H1 (cell line): ENCODE measurements at regions not wholly inside any gene's neighbourhood (a gene's known extent, or its start where the extent isn't known, plus 50 kb on each side); places are given as distances from the start of the nearest gene placed in this dataset.

ENCODE experiments used
- CTCF ChIA-PET: fragments of 300-600 bp; sonication (Branson Sonifier 250); formaldehyde crosslinking; loops from one replicate; lab custom pipeline; 2021; ENCODE audit not compliant: partially characterized antibody; lab: Charles Lee
- POLR2A ChIA-PET: fragments of 300-600 bp; sonication (Branson Sonifier 250); formaldehyde crosslinking; loops from one replicate; lab custom pipeline; 2021; ENCODE audit warnings: inconsistent platforms; ENCODE audit not compliant: partially characterized antibody; lab: Charles Lee
- DNase-seq, 2 experiments: peaks; one replicate each; pipeline versions ENCODE4 v3.0.0 to v3.0.0-alpha.2; 2010 to 2022; ENCODE audit warnings: low spot score in 2 of 2, low read depth in 1 of 2, mixed read lengths in 1 of 2
- FAIRE-seq: peaks from 2 replicates; lab custom pipeline; 2011; peaks lifted over from hg19 to GRCh38; lab: Jason Lieb, UNC
- H2AFZ ChIP-seq: 2 replicates; pipeline ENCODE4 v1.8.1; 2012; ENCODE audit warnings: low read length, inconsistent platforms
- H2AK5ac ChIP-seq: 2 replicates; pipeline ENCODE4 v1.6.1; 2013; ENCODE audit warnings: low read depth, low read length
- H2BK120ac ChIP-seq: replicated peaks from 2 replicates; pipeline ENCODE3; 2013; ENCODE audit warnings: low read depth, low read length, inconsistent platforms
- H2BK12ac ChIP-seq: 2 replicates; pipeline ENCODE4 v1.6.1; 2013; ENCODE audit warnings: low read depth, low read length
- H2BK15ac ChIP-seq: 2 replicates; pipeline ENCODE4 v1.6.1; 2013; ENCODE audit warnings: low read length
- H2BK20ac ChIP-seq: 2 replicates; pipeline ENCODE4 v1.6.1; 2013; ENCODE audit warnings: low read length
- H2BK5ac ChIP-seq: 2 replicates; pipeline ENCODE4 v1.6.1; 2013; ENCODE audit warnings: low read depth, low read length
- H3K14ac ChIP-seq: 2 replicates; pipeline ENCODE4 v1.6.1; 2013; ENCODE audit warnings: inconsistent platforms; ENCODE audit not compliant: insufficient read length
- H3K18ac ChIP-seq: 2 replicates; pipeline ENCODE4 v1.6.1; 2013; ENCODE audit warnings: low read length; ENCODE audit errors: extremely low read depth
- H3K23ac ChIP-seq: 2 replicates; pipeline ENCODE4 v1.6.1; 2013; ENCODE audit warnings: inconsistent platforms; ENCODE audit not compliant: insufficient read length
- H3K23me2 ChIP-seq: 2 replicates; pipeline ENCODE4 v1.6.1; 2013; ENCODE audit warnings: low read depth, low read length
- H3K27ac ChIP-seq: 2 replicates; pipeline ENCODE4 v1.6.1; 2011; ENCODE audit warnings: low read depth, low read length, inconsistent platforms
- H3K27me3 ChIP-seq, 4 experiments: replicated peaks in 1 of 4; 1 replicate in 1 of 4; 2 replicates in 3 of 4; pipeline versions ENCODE4 v1.6.1 to v1.8.1; 2011 to 2013; ENCODE audit warnings: low read length in 3 of 4, mild to moderate bottlenecking in 3 of 4, inconsistent platforms in 2 of 4, mixed read lengths in 2 of 4, moderate library complexity in 1 of 4; ENCODE audit not compliant: control insufficient read depth in 3 of 4, insufficient read depth in 3 of 4; ENCODE audit errors: extremely low read depth in 1 of 4
- H3K36me3 ChIP-seq, 4 experiments: 2 replicates each; pipeline versions ENCODE4 v1.6.1 to v1.8.1; 2011 to 2013; ENCODE audit warnings: mild to moderate bottlenecking in 4 of 4, low read length in 3 of 4, moderate library complexity in 2 of 4, control low read depth in 1 of 4, inconsistent platforms in 1 of 4; ENCODE audit not compliant: insufficient read depth in 4 of 4, control insufficient read depth in 2 of 4
- H3K4ac ChIP-seq: replicated peaks from 2 replicates; pipeline ENCODE3; 2013; ENCODE audit warnings: low read length, low read depth, mixed read lengths, inconsistent platforms; ENCODE audit not compliant: insufficient read length
- H3K4me1 ChIP-seq, 4 experiments: replicated peaks in 1 of 4; 1 replicate in 1 of 4; 2 replicates in 3 of 4; pipeline versions ENCODE4 v1.6.1 to v1.8.1; 2011 to 2013; ENCODE audit warnings: low read length in 3 of 4, inconsistent platforms in 2 of 4, mixed read lengths in 1 of 4; ENCODE audit not compliant: insufficient read depth in 4 of 4, control insufficient read depth in 3 of 4
- H3K4me2 ChIP-seq, 2 experiments: 2 replicates each; pipeline versions ENCODE4 v1.6.1 to v1.8.1; 2011 to 2013; ENCODE audit warnings: low read depth in 2 of 2, low read length in 2 of 2, control low read depth in 1 of 2, inconsistent platforms in 1 of 2, mild to moderate bottlenecking in 1 of 2; ENCODE audit not compliant: insufficient read depth in 1 of 2
- H3K4me3 ChIP-seq, 4 experiments: fragments of 200-600, 300-600 bp in 1 of 4; sonication (generic), shearing (Covaris generic), sonication (Bioruptor Twin) in 1 of 4; 2 replicates each; pipeline versions ENCODE4 v1.5.1 to v1.8.1; 2011 to 2016; ENCODE audit warnings: low read length in 4 of 4, low read depth in 3 of 4, control low read depth in 2 of 4, inconsistent platforms in 2 of 4, mild to moderate bottlenecking in 2 of 4, mixed read lengths in 1 of 4, moderate library complexity in 1 of 4; ENCODE audit not compliant: insufficient read depth in 2 of 4; ENCODE audit errors: extremely low read depth in 1 of 4
- H3K56ac ChIP-seq: replicated peaks from 2 replicates; pipeline ENCODE3; 2013; ENCODE audit warnings: low read depth, mild to moderate bottlenecking, mixed read lengths, low read length, inconsistent platforms; ENCODE audit not compliant: insufficient read length
- H3K79me1 ChIP-seq: 2 replicates; pipeline ENCODE4 v1.6.1; 2013; ENCODE audit warnings: low read depth, low read length, control low read depth
- H3K79me2 ChIP-seq, 2 experiments: 2 replicates each; pipeline versions ENCODE4 v1.6.1 to v1.8.1; 2012 to 2013; ENCODE audit warnings: low read length in 2 of 2, mild to moderate bottlenecking in 2 of 2, inconsistent platforms in 1 of 2; ENCODE audit not compliant: insufficient read depth in 2 of 2, control insufficient read depth in 1 of 2
- H3K9ac ChIP-seq, 4 experiments: replicated peaks in 1 of 4; 1 replicate in 1 of 4; 2 replicates in 3 of 4; pipeline versions ENCODE4 v1.6.1 to v1.8.1; 2011 to 2013; ENCODE audit warnings: low read depth in 3 of 4, low read length in 3 of 4, control low read depth in 2 of 4, mild to moderate bottlenecking in 2 of 4, moderate library complexity in 2 of 4, inconsistent platforms in 1 of 4; ENCODE audit errors: extremely low read depth in 1 of 4
- H3K9me3 ChIP-seq, 2 experiments: 2 replicates each; pipeline versions ENCODE4 v1.6.1 to v1.8.1; 2012 to 2013; ENCODE audit warnings: mild to moderate bottlenecking in 2 of 2, moderate library complexity in 2 of 2, control low read depth in 1 of 2, inconsistent platforms in 1 of 2, low read depth in 1 of 2, low read length in 1 of 2, mixed read lengths in 1 of 2; ENCODE audit not compliant: insufficient read depth in 2 of 2
- H4K20me1 ChIP-seq, 2 experiments: replicated peaks in 1 of 2; 2 replicates each; pipeline versions ENCODE3 to v1.8.1; 2011 to 2013; ENCODE audit warnings: inconsistent platforms in 2 of 2, low read length in 2 of 2, mild to moderate bottlenecking in 1 of 2; ENCODE audit not compliant: insufficient read depth in 2 of 2, control insufficient read depth in 1 of 2
- H4K5ac ChIP-seq: 2 replicates; pipeline ENCODE4 v1.6.1; 2013; ENCODE audit warnings: low read length, low read depth, mixed read lengths, inconsistent platforms; ENCODE audit not compliant: insufficient read length
- H4K8ac ChIP-seq: 2 replicates; pipeline ENCODE4 v1.8.0; 2013; ENCODE audit warnings: mild to moderate bottlenecking, moderate library complexity, low read length, inconsistent platforms; ENCODE audit not compliant: insufficient read depth; ENCODE audit errors: extremely low read depth
- H4K91ac ChIP-seq: replicated peaks from 2 replicates; pipeline ENCODE3; 2013; ENCODE audit warnings: low read length, mixed read lengths, inconsistent platforms; ENCODE audit not compliant: insufficient read length
- ASH2L ChIP-seq: fragments of 200-600, 300-600 bp; sonication (generic); IDR thresholded peaks from one replicate; pipeline ENCODE4 v1.7.1; 2017; ENCODE audit warnings: low read length
- CHD2 ChIP-seq: IDR thresholded peaks from 2 replicates; pipeline ENCODE4 v1.6.1; 2012; ENCODE audit warnings: low read length, improper control_type of control experiment
- RAD21 ChIP-seq, 2 experiments: IDR thresholded peaks in 1 of 2; conservative IDR thresholded peaks in 1 of 2; 2 replicates each; pipeline ENCODE4 v1.6.1; 2011; ENCODE audit warnings: low read depth in 2 of 2, low read length in 2 of 2, improper control_type of control experiment in 1 of 2, inconsistent platforms in 1 of 2, mild to moderate bottlenecking in 1 of 2, moderate library complexity in 1 of 2
- SP1 ChIP-seq: IDR thresholded peaks from 2 replicates; pipeline ENCODE4 v1.6.1; 2011; ENCODE audit warnings: low read depth, low read length
- SRF ChIP-seq: IDR thresholded peaks from 2 replicates; pipeline ENCODE4 v1.6.1; 2011; ENCODE audit warnings: mild to moderate bottlenecking, low read depth, low read length, moderate library complexity
- TBP ChIP-seq: IDR thresholded peaks from 2 replicates; pipeline ENCODE4 v1.6.1; 2011; ENCODE audit warnings: low read depth, low read length, improper control_type of control experiment
- WGBS, 2 experiments: shearing (Covaris generic) in 1 of 2; methylation state at CpG; one replicate each; pipeline versions ENCODE4 v1.1.6 to v1.1.7; 2013 to 2015; ENCODE audit warnings: low lambda C conversion rate in 2 of 2, mixed read lengths in 2 of 2, inconsistent platforms in 1 of 2, low coverage in 1 of 2, missing lambda C conversion rate in 1 of 2; ENCODE audit not compliant: insufficient replicate concordance in 2 of 2, insufficient coverage in 1 of 2, insufficient read length in 1 of 2; ENCODE audit errors: extremely low coverage in 1 of 2, missing lambda C conversion rate in 1 of 2; 5-methylcytosine and 5-hydroxymethylcytosine counted together

DNA sequence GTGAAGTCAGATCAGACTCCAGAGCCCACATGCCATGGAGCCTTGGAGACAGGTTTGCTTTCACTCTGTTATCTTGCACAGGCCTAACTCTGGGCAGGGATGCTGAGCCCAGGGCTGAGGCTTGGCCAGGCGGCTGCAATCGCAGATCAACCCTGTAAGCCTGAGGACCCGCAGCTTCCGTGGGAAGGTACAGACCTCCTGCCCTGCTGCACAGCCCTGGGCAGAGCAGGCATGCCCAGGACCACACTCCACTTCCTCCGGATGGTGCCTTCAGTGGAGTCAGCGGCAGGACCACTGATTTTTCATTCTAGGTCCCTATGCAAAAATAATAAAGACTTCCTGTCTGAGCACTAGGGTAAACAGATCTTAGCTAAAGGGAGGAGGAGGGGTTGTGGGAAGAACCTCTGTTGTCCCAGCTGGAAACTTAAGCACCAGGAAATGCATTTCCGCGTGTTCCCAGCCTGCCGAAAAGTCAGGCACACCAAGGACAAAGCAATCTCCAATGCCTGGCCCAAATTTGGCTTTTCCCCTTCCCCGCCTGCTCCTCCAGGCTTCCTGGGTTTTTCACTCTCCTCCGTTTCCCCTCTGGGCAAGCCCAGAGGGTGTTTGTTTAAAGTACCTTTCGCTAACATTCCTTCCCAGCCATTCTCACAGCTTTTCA, 87.3 kb downstream of the KCTD15 start:
- Histone ChIP-seq H2BK120ac (peak overlapping the region; percentile 55), H3K23me2 (0 out of 2 replicates have a peak, but pooled peaks cover 2% of the 10 kb centered on the region), H3K4me2 (peak overlapping the region; percentile 49 to 55), H3K23ac (no peak overlapping the region), H2AK5ac (no peak overlapping the region), H3K27me3 (no peaks in the 10 kb centered on the region), H2BK5ac (peak overlapping the region; percentile 96; the same call in 1 of the 2 replicates), H4K5ac (peak overlapping the region; percentile 48), H3K9me3 (no peaks in the 10 kb centered on the region)
- ChIA-PET POLR2A (interaction anchor here (0.9 to 1.6 kb wide), 6 partner anchors 8 to 250 kb away, joined by 3 to 5 read pairs (median 3); no protein-coding TSS in a partner anchor), CTCF (interaction anchor here (0.6 to 2.1 kb wide), 7 partner anchors 9 to 293 kb away, joined by 3 to 6 read pairs (median 4); no protein-coding TSS in a partner anchor)
- 17% methylated on average over 12 of the region's 12 CpGs; no CpG with 5 or more reads in 1 of the 2 experiments for WGBS, 2 experiments
- no peak for FAIRE-seq
- TF ChIP-seq ASH2L: peak; percentile 39
- no peak for TF ChIP-seq RAD21 (IDR thresholded peaks at IDR 0.05 in 1 of 2, conservative IDR thresholded peaks at IDR 0.05 in 1 of 2; ENCODE audit: low read depth in 2 of 2, low read length in 2 of 2)
- TF ChIP-seq CHD2: no peak
- TF ChIP-seq SRF: 0 out of 2 replicates have a peak, but pooled peaks have one; percentile 36
- 0 out of 2 replicates have a peak, but pooled peaks have one; percentile 11 for TF ChIP-seq SP1
- no peak for TF ChIP-seq TBP
- TF ChIP-seq, all 59 proteins: peak for 3
- H3K56ac ChIP-seq: no peak overlapping the region
- peak overlapping the region; percentile 69; the same call in 1 of the 2 replicates for H4K8ac ChIP-seq
- H2BK20ac ChIP-seq: peak overlapping the region; percentile 97; the same call in 1 of the 2 replicates
- no peak overlapping the region for H3K14ac ChIP-seq
- H3K27ac ChIP-seq: peak overlapping the region; percentile 39; the same call in 1 of the 2 replicates
- peak overlapping the region; percentile 88; the same call in 1 of the 2 replicates for H2BK15ac ChIP-seq
- H4K91ac ChIP-seq: peak overlapping the region; percentile 70
- H3K4ac ChIP-seq: peak overlapping the region; percentile 54
- peak overlapping the region; percentile 82 for H2BK12ac ChIP-seq
- no peaks in the 10 kb centered on the region for H3K36me3 ChIP-seq
- H3K79me1 ChIP-seq: no peaks in the 10 kb centered on the region
- no peaks in the 10 kb centered on the region for H3K79me2 ChIP-seq
- H3K4me3 ChIP-seq: peak overlapping the region in 2 of 4 experiments; percentile 11 to 12; a peak in 3 of 8 replicates
- DNase-seq: peak; percentile 59 to 60
- H2AFZ ChIP-seq: peak overlapping the region; percentile 70
- H3K9ac ChIP-seq: peak overlapping the region in 1 of 4 experiments; percentile 34; a peak in 2 of 7 replicates
- peaks cover 4 to 11% (median 8%) of the 10 kb centered on the region in 4 experiments for H3K4me1 ChIP-seq
- no peaks in the 10 kb centered on the region for H4K20me1 ChIP-seq
- peak overlapping the region; percentile 92; the same call in 1 of the 2 replicates for H3K18ac ChIP-seq
